Ascending aorta (tissue), 2 donors: ENCODE measurements at regions not wholly inside any gene's neighbourhood (a gene's known extent, or its start where the extent isn't known, plus 50 kb on each side); places are given as distances from the start of the nearest gene placed in this dataset.

Experiments used
- DNase-seq, 2 donors: peaks; one replicate each; pipeline ENCODE4 v3.0.0-alpha.2; 2019; ENCODE audit warnings: low spot score in 2 of 2
- H3K27ac ChIP-seq, 2 donors: fragments of 200-600 bp; sonication (generic); one replicate each; pipeline ENCODE4 v1.5.1; 2016 to 2017; ENCODE audit warnings: mild to moderate bottlenecking in 1 of 2
- H3K27me3 ChIP-seq: fragments of 200-600 bp; sonication (generic); one replicate; pipeline ENCODE4 v1.5.1; 2017
- H3K36me3 ChIP-seq, 2 donors: fragments of 200-600 bp; sonication (generic); one replicate each; pipeline ENCODE4 v1.5.1; 2016
- H3K4me1 ChIP-seq, 2 donors: fragments of 200-600 bp; sonication (generic); one replicate each; pipeline ENCODE4 v1.5.1; 2016 to 2017; ENCODE audit warnings: mild to moderate bottlenecking in 1 of 2
- H3K4me3 ChIP-seq, 2 donors: fragments of 200-600 bp; sonication (generic); one replicate each; pipeline ENCODE4 v1.5.1; 2016 to 2017; ENCODE audit warnings: mild to moderate bottlenecking in 1 of 2
- H3K9me3 ChIP-seq, 2 donors: fragments of 200-600 bp; sonication (generic); one replicate each; pipeline ENCODE4 v1.5.1; 2016
- intact Hi-C: fragments of 100-400 bp; cut with DNase I; formaldehyde crosslinking; loops from one replicate; pipeline ENCODE4 v1.15.1; 2023
- TF ChIP-seq, protein P1 (sequence below), 3 experiments: fragments of 200-600 bp in 2 of 3; fragments of 450-650 bp in 1 of 3; sonication (generic) in 2 of 3; IDR thresholded peaks; one replicate each; pipeline ENCODE4 v1.5.1; 2016 to 2019; ENCODE audit warnings: antibody characterized with exemption in 3 of 3, mild to moderate bottlenecking in 1 of 3, moderate library complexity in 1 of 3

DNA sequence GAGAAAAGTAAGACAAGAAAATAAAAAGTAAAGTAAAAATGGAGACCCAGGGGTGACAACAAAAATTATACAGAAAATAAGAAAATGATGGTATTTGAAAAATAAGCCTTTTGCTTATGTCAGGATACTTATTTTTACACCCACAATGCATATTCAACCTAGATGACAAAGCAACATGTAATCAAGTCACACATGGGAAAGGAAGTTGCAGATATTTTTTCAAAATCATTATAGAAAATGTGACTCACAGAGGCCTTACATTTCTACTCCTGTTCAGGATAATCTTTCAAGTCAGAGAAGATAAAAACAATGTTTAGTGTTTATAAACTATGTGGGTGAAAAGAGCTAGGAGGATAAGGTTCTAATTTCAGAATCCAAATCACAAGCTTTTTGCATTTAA, 275.3 kb upstream of the UBE2E3 start:
- intact Hi-C loops, result no loop called here

DNA sequence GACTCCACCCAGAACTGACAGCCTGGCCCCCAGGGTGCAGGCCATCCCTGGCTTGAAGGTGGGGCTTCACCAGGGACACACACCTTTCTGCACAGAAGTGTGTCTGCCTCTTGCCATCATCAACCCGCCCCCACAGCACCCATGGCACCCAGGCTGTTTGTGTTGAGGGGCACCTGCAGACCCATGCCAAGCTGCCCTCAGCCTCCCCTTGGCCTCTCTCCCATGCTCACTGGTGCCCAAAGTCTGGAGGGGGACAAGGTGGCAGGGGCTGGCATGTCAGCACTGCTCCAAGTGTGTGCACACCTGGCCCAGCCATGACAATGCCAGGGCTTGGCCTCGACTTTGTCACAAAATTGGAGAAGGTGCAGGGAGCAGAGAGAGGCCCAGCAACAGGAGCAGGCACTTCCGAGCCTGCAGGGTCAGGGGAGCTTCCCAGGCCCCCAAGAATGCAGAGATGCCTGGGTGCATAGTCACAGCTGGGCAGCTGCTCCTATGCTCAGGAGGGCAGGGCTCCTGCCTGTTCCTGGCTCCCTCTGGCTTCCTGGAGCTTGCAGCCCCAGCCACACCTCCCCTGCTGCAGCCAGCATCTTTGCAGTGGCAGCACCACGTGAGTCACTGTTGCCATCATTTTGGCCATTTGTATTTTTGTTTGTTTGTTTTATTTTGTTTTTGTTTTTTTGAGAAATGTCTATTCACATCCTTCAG, 280.6 kb upstream of the UBE2E3 start:
- TF ChIP-seq, protein P1, sequence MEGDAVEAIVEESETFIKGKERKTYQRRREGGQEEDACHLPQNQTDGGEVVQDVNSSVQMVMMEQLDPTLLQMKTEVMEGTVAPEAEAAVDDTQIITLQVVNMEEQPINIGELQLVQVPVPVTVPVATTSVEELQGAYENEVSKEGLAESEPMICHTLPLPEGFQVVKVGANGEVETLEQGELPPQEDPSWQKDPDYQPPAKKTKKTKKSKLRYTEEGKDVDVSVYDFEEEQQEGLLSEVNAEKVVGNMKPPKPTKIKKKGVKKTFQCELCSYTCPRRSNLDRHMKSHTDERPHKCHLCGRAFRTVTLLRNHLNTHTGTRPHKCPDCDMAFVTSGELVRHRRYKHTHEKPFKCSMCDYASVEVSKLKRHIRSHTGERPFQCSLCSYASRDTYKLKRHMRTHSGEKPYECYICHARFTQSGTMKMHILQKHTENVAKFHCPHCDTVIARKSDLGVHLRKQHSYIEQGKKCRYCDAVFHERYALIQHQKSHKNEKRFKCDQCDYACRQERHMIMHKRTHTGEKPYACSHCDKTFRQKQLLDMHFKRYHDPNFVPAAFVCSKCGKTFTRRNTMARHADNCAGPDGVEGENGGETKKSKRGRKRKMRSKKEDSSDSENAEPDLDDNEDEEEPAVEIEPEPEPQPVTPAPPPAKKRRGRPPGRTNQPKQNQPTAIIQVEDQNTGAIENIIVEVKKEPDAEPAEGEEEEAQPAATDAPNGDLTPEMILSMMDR (IDR thresholded peaks at IDR 0.05), result no peak
- Histone ChIP-seq H3K36me3 (no peaks in the 10 kb centered on the region), H3K9me3 (peaks cover 0 to 4% of the 10 kb centered on the region in 2 donors), H3K4me3 (no peak overlapping the region), H3K4me1 (no peaks in the 10 kb centered on the region), H3K27ac (no peak overlapping the region), H3K27me3 (no peaks in the 10 kb centered on the region)
- intact Hi-C loops, result no loop called here
- no peak for DNase-seq

More for the DNA sequence above, 275.3 kb upstream of the UBE2E3 start:
- H3K36me3 ChIP-seq, result no peaks in the 10 kb centered on the region
- H3K27ac ChIP-seq, result no peak overlapping the region
- no peaks in the 10 kb centered on the region for H3K4me1 ChIP-seq
- H3K27me3 ChIP-seq, result no peaks in the 10 kb centered on the region
- DNase-seq, result no peak
- H3K4me3 ChIP-seq, result no peak overlapping the region
- TF ChIP-seq, protein P1 (IDR thresholded peaks at IDR 0.05), result no peak
- H3K9me3 ChIP-seq, result peaks cover 0 to 4% of the 10 kb centered on the region in 2 donors

DNA sequence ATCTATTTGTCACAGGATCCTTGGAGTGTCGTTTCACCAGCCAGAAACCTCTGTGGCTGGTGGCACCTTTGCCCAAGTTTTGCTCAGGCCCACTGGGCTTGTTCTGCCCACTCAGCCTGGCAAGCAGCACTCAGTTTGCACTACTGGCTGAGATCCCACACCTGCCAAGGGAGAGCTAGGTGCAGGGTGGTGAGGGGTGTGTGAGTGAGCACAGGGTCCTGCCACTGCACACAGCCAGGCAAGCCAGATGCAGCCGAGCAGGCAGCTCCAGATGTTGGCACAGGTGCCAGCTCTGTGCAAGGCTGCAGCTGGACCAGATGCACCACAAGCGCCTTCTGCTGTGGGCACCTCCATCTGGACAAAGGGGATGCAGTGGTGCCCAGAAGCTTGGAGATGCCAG, 281.7 kb upstream of the UBE2E3 start:
- Histone ChIP-seq H3K27ac (no peak overlapping the region), H3K9me3 (peaks cover 0 to 4% of the 10 kb centered on the region in 2 donors), H3K27me3 (no peaks in the 10 kb centered on the region), H3K4me3 (no peak overlapping the region), H3K4me1 (no peaks in the 10 kb centered on the region), H3K36me3 (no peaks in the 10 kb centered on the region)
- intact Hi-C loops, result no loop called here
- DNase-seq, result no peak
- TF ChIP-seq, protein P1 (IDR thresholded peaks at IDR 0.05), result no peak

DNA sequence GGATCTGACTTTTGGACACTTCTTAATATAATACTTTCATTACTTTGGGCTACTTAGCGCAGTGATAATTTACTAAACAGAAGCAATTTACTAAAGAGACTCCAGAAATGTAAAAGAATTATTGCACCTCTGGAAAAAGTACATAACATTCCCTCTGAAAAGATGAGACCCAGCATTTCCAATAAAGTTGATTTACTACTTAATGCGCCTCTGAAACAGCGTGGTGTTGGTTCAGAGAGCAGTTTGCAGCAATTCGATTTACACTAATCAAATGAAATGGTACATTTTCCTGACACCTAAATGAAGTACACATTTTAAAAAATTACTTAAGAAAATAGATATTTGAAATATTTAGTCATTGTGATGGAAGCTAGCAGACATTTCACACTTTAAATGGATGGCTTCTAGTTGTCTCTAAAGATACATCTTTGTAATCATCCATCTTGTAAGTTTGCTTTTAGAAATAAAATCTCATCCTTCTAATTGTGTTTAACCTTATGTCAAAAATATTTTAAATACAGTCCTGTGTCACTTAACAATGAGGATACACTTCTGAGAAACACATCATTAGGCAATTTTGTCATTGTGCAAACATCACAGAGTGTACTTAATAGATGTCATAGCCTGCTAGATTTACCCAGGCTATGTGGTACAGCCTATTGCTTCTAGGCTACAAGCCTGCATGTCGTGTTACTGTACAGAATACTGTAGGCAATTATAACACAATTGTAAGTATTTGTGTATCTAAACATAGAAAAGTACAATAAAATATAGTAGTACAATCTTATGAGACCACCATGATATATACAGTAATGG, 284.6 kb upstream of the UBE2E3 start:
- Histone ChIP-seq H3K4me3 (no peak overlapping the region), H3K9me3 (no peaks in the 10 kb centered on the region), H3K27ac (no peak overlapping the region), H3K27me3 (no peaks in the 10 kb centered on the region), H3K4me1 (no peaks in the 10 kb centered on the region), H3K36me3 (no peaks in the 10 kb centered on the region)
- intact Hi-C loops, result no loop called here
- DNase-seq, result no peak
- TF ChIP-seq, protein P1 (IDR thresholded peaks at IDR 0.05), result no peak

DNA sequence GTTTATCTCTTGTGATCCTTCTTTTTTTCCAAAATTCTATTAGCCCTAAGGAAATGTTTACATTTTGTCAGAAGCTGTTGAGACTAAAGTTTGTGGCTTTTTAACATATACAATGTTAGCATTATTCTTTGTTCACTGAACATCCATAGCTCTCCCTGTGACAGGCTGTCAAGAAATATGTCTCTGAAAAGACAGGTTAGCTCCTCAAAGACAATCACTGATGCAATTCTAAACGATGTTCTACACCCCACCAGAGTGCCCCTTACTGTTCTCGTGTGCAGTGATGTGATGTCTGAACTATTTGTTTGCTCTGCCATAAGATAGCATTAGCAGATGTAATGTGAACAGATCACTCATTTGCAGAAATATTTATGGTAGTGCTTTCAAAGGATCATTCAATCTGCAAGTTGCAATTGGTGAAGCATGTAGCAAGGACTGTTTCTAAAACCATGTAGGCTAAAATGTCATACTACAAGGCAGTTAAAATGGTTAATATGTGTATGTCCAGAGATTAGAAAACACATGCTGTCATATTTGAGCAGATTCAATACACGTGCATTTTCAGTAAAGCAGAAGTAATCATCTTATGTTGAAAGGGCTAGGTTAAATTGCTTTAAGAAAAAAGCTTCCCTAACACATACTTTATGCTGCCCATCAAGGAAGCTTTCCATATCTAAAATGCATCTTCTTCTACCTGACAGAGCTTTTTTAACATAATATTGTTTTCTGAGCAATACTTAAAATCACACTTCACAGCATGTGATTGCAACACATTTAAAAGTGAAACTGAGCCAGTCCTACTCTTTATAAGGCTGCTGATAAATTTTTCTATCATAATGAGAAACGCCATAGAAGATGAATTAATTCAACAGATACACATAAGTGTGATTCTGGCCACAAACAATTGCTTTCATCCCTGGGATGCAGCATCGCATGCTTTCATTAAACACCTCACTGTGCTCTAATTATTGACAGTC, 285.7 kb upstream of the UBE2E3 start:
- no peak overlapping the region for H3K4me3 ChIP-seq
- TF ChIP-seq, protein P1 (IDR thresholded peaks at IDR 0.05), result no peak
- H3K27me3 ChIP-seq, result no peaks in the 10 kb centered on the region
- no peak for DNase-seq
- no peak overlapping the region for H3K27ac ChIP-seq
- H3K4me1 ChIP-seq, result no peaks in the 10 kb centered on the region
- intact Hi-C loops, result no loop called here
- H3K36me3 ChIP-seq, result no peaks in the 10 kb centered on the region
- no peaks in the 10 kb centered on the region for H3K9me3 ChIP-seq
